H1 (cell line): ENCODE measurements at regions not wholly inside any gene's neighbourhood (a gene's known extent, or its start where the extent isn't known, plus 50 kb on each side); places are given as distances from the start of the nearest gene placed in this dataset.

Experiments used
- CTCF ChIA-PET: fragments of 300-600 bp; sonication (Branson Sonifier 250); formaldehyde crosslinking; loops from one replicate; lab custom pipeline; 2021; ENCODE audit not compliant: partially characterized antibody; lab: Charles Lee
- POLR2A ChIA-PET: fragments of 300-600 bp; sonication (Branson Sonifier 250); formaldehyde crosslinking; loops from one replicate; lab custom pipeline; 2021; ENCODE audit warnings: inconsistent platforms; ENCODE audit not compliant: partially characterized antibody; lab: Charles Lee
- DNase-seq, 2 experiments: peaks; one replicate each; pipeline versions ENCODE4 v3.0.0 to v3.0.0-alpha.2; 2010 to 2022; ENCODE audit warnings: low spot score in 2 of 2, low read depth in 1 of 2, mixed read lengths in 1 of 2
- FAIRE-seq: peaks from 2 replicates; lab custom pipeline; 2011; peaks lifted over from hg19 to GRCh38; lab: Jason Lieb, UNC
- H2AFZ ChIP-seq: 2 replicates; pipeline ENCODE4 v1.8.1; 2012; ENCODE audit warnings: low read length, inconsistent platforms
- H2AK5ac ChIP-seq: 2 replicates; pipeline ENCODE4 v1.6.1; 2013; ENCODE audit warnings: low read depth, low read length
- H2BK120ac ChIP-seq: replicated peaks from 2 replicates; pipeline ENCODE3; 2013; ENCODE audit warnings: low read depth, low read length, inconsistent platforms
- H2BK12ac ChIP-seq: 2 replicates; pipeline ENCODE4 v1.6.1; 2013; ENCODE audit warnings: low read depth, low read length
- H2BK15ac ChIP-seq: 2 replicates; pipeline ENCODE4 v1.6.1; 2013; ENCODE audit warnings: low read length
- H2BK20ac ChIP-seq: 2 replicates; pipeline ENCODE4 v1.6.1; 2013; ENCODE audit warnings: low read length
- H2BK5ac ChIP-seq: 2 replicates; pipeline ENCODE4 v1.6.1; 2013; ENCODE audit warnings: low read depth, low read length
- H3K14ac ChIP-seq: 2 replicates; pipeline ENCODE4 v1.6.1; 2013; ENCODE audit warnings: inconsistent platforms; ENCODE audit not compliant: insufficient read length
- H3K18ac ChIP-seq: 2 replicates; pipeline ENCODE4 v1.6.1; 2013; ENCODE audit warnings: low read length; ENCODE audit errors: extremely low read depth
- H3K23ac ChIP-seq: 2 replicates; pipeline ENCODE4 v1.6.1; 2013; ENCODE audit warnings: inconsistent platforms; ENCODE audit not compliant: insufficient read length
- H3K23me2 ChIP-seq: 2 replicates; pipeline ENCODE4 v1.6.1; 2013; ENCODE audit warnings: low read depth, low read length
- H3K27ac ChIP-seq: 2 replicates; pipeline ENCODE4 v1.6.1; 2011; ENCODE audit warnings: low read depth, low read length, inconsistent platforms
- H3K27me3 ChIP-seq, 4 experiments: replicated peaks in 1 of 4; 1 replicate in 1 of 4; 2 replicates in 3 of 4; pipeline versions ENCODE4 v1.6.1 to v1.8.1; 2011 to 2013; ENCODE audit warnings: low read length in 3 of 4, mild to moderate bottlenecking in 3 of 4, inconsistent platforms in 2 of 4, mixed read lengths in 2 of 4, moderate library complexity in 1 of 4; ENCODE audit not compliant: control insufficient read depth in 3 of 4, insufficient read depth in 3 of 4; ENCODE audit errors: extremely low read depth in 1 of 4
- H3K36me3 ChIP-seq, 4 experiments: 2 replicates each; pipeline versions ENCODE4 v1.6.1 to v1.8.1; 2011 to 2013; ENCODE audit warnings: mild to moderate bottlenecking in 4 of 4, low read length in 3 of 4, moderate library complexity in 2 of 4, control low read depth in 1 of 4, inconsistent platforms in 1 of 4; ENCODE audit not compliant: insufficient read depth in 4 of 4, control insufficient read depth in 2 of 4
- H3K4ac ChIP-seq: replicated peaks from 2 replicates; pipeline ENCODE3; 2013; ENCODE audit warnings: low read length, low read depth, mixed read lengths, inconsistent platforms; ENCODE audit not compliant: insufficient read length
- H3K4me1 ChIP-seq, 4 experiments: replicated peaks in 1 of 4; 1 replicate in 1 of 4; 2 replicates in 3 of 4; pipeline versions ENCODE4 v1.6.1 to v1.8.1; 2011 to 2013; ENCODE audit warnings: low read length in 3 of 4, inconsistent platforms in 2 of 4, mixed read lengths in 1 of 4; ENCODE audit not compliant: insufficient read depth in 4 of 4, control insufficient read depth in 3 of 4
- H3K4me2 ChIP-seq, 2 experiments: 2 replicates each; pipeline versions ENCODE4 v1.6.1 to v1.8.1; 2011 to 2013; ENCODE audit warnings: low read depth in 2 of 2, low read length in 2 of 2, control low read depth in 1 of 2, inconsistent platforms in 1 of 2, mild to moderate bottlenecking in 1 of 2; ENCODE audit not compliant: insufficient read depth in 1 of 2
- H3K4me3 ChIP-seq, 4 experiments: fragments of 200-600, 300-600 bp in 1 of 4; sonication (generic), shearing (Covaris generic), sonication (Bioruptor Twin) in 1 of 4; 2 replicates each; pipeline versions ENCODE4 v1.5.1 to v1.8.1; 2011 to 2016; ENCODE audit warnings: low read length in 4 of 4, low read depth in 3 of 4, control low read depth in 2 of 4, inconsistent platforms in 2 of 4, mild to moderate bottlenecking in 2 of 4, mixed read lengths in 1 of 4, moderate library complexity in 1 of 4; ENCODE audit not compliant: insufficient read depth in 2 of 4; ENCODE audit errors: extremely low read depth in 1 of 4
- H3K56ac ChIP-seq: replicated peaks from 2 replicates; pipeline ENCODE3; 2013; ENCODE audit warnings: low read depth, mild to moderate bottlenecking, mixed read lengths, low read length, inconsistent platforms; ENCODE audit not compliant: insufficient read length
- H3K79me1 ChIP-seq: 2 replicates; pipeline ENCODE4 v1.6.1; 2013; ENCODE audit warnings: low read depth, low read length, control low read depth
- H3K79me2 ChIP-seq, 2 experiments: 2 replicates each; pipeline versions ENCODE4 v1.6.1 to v1.8.1; 2012 to 2013; ENCODE audit warnings: low read length in 2 of 2, mild to moderate bottlenecking in 2 of 2, inconsistent platforms in 1 of 2; ENCODE audit not compliant: insufficient read depth in 2 of 2, control insufficient read depth in 1 of 2
- H3K9ac ChIP-seq, 4 experiments: replicated peaks in 1 of 4; 1 replicate in 1 of 4; 2 replicates in 3 of 4; pipeline versions ENCODE4 v1.6.1 to v1.8.1; 2011 to 2013; ENCODE audit warnings: low read depth in 3 of 4, low read length in 3 of 4, control low read depth in 2 of 4, mild to moderate bottlenecking in 2 of 4, moderate library complexity in 2 of 4, inconsistent platforms in 1 of 4; ENCODE audit errors: extremely low read depth in 1 of 4
- H3K9me3 ChIP-seq, 2 experiments: 2 replicates each; pipeline versions ENCODE4 v1.6.1 to v1.8.1; 2012 to 2013; ENCODE audit warnings: mild to moderate bottlenecking in 2 of 2, moderate library complexity in 2 of 2, control low read depth in 1 of 2, inconsistent platforms in 1 of 2, low read depth in 1 of 2, low read length in 1 of 2, mixed read lengths in 1 of 2; ENCODE audit not compliant: insufficient read depth in 2 of 2
- H4K20me1 ChIP-seq, 2 experiments: replicated peaks in 1 of 2; 2 replicates each; pipeline versions ENCODE3 to v1.8.1; 2011 to 2013; ENCODE audit warnings: inconsistent platforms in 2 of 2, low read length in 2 of 2, mild to moderate bottlenecking in 1 of 2; ENCODE audit not compliant: insufficient read depth in 2 of 2, control insufficient read depth in 1 of 2
- H4K5ac ChIP-seq: 2 replicates; pipeline ENCODE4 v1.6.1; 2013; ENCODE audit warnings: low read length, low read depth, mixed read lengths, inconsistent platforms; ENCODE audit not compliant: insufficient read length
- H4K8ac ChIP-seq: 2 replicates; pipeline ENCODE4 v1.8.0; 2013; ENCODE audit warnings: mild to moderate bottlenecking, moderate library complexity, low read length, inconsistent platforms; ENCODE audit not compliant: insufficient read depth; ENCODE audit errors: extremely low read depth
- H4K91ac ChIP-seq: replicated peaks from 2 replicates; pipeline ENCODE3; 2013; ENCODE audit warnings: low read length, mixed read lengths, inconsistent platforms; ENCODE audit not compliant: insufficient read length
- GABPA ChIP-seq: IDR thresholded peaks from 2 replicates; pipeline ENCODE4 v1.6.1; 2011; ENCODE audit warnings: mild to moderate bottlenecking, low read length, moderate library complexity, borderline replicate concordance; ENCODE audit not compliant: insufficient read depth
- TEAD4 ChIP-seq: IDR thresholded peaks from 2 replicates; pipeline ENCODE4 v1.6.1; 2012; ENCODE audit warnings: low read depth, low read length, inconsistent platforms, mixed read lengths
- WGBS, 2 experiments: shearing (Covaris generic) in 1 of 2; methylation state at CpG; one replicate each; pipeline versions ENCODE4 v1.1.6 to v1.1.7; 2013 to 2015; ENCODE audit warnings: low lambda C conversion rate in 2 of 2, mixed read lengths in 2 of 2, inconsistent platforms in 1 of 2, low coverage in 1 of 2, missing lambda C conversion rate in 1 of 2; ENCODE audit not compliant: insufficient replicate concordance in 2 of 2, insufficient coverage in 1 of 2, insufficient read length in 1 of 2; ENCODE audit errors: extremely low coverage in 1 of 2, missing lambda C conversion rate in 1 of 2; 5-methylcytosine and 5-hydroxymethylcytosine counted together
- TF ChIP-seq, protein P1 (sequence below): IDR thresholded peaks from 2 replicates; pipeline ENCODE4 v1.6.1; 2011; ENCODE audit warnings: low read depth, mild to moderate bottlenecking, low read length; ENCODE audit not compliant: insufficient read depth

DNA sequence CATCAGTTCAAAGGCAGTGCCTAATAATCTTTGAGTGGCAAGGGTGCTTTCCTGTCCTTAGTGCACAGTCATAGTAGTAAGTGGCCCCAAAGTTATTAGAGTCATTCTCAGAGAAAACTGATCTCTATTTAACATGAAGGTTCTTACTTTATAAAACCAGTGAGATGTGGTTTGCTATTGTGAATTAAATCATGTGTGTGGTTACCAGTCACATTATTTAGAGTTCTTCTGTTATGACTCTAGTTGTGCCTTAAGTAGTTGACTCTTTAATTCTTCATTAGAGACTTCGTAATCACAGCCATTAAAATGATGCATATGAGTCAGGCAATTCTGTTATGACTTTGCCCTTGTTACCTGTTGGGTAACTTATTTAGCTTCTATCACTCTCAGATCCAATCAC is 1392.9 kb upstream of the ACVR2A start:
- Histone ChIP-seq H4K91ac (no peak overlapping the region), H2AK5ac (no peak overlapping the region), H3K79me1 (no peaks in the 10 kb centered on the region), H2BK15ac (no peak overlapping the region), H2BK5ac (no peak overlapping the region), H3K4me3 (no peak overlapping the region), H3K18ac (no peak overlapping the region), H3K9ac (no peak overlapping the region), H4K20me1 (no peaks in the 10 kb centered on the region), H3K4me2 (no peak overlapping the region), H3K4ac (no peak overlapping the region), H2BK20ac (no peak overlapping the region), H3K36me3 (no peaks in the 10 kb centered on the region), H3K4me1 (no peaks in the 10 kb centered on the region), H3K23me2 (no peaks in the 10 kb centered on the region), H2BK12ac (no peak overlapping the region), H3K27me3 (no peaks in the 10 kb centered on the region), H4K5ac (no peak overlapping the region), H2BK120ac (no peak overlapping the region), H3K56ac (no peak overlapping the region), H3K14ac (no peak overlapping the region), H3K79me2 (no peaks in the 10 kb centered on the region), H3K23ac (no peak overlapping the region), H3K27ac (no peak overlapping the region), H3K9me3 (no peaks in the 10 kb centered on the region), H2AFZ (no peak overlapping the region), H4K8ac (no peak overlapping the region)
- ChIA-PET CTCF (no interaction called here), POLR2A (no interaction called here)
- 100% methylated on average over 1 of the region's 1 CpG; no CpG with 5 or more reads in 1 of the 2 experiments for WGBS, 2 experiments
- DNase-seq (no peak), FAIRE-seq (no peak)
- TF ChIP-seq GABPA (no peak), TEAD4 (no peak)
- TF ChIP-seq, protein P1, sequence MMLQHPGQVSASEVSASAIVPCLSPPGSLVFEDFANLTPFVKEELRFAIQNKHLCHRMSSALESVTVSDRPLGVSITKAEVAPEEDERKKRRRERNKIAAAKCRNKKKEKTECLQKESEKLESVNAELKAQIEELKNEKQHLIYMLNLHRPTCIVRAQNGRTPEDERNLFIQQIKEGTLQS = no peak
